Activated T-cell treated with anti-CD3 and anti-CD28 coated beads for 4 hours (primary cell): ENCODE measurements at regions not wholly inside any gene's neighbourhood (a gene's known extent, or its start where the extent isn't known, plus 50 kb on each side); places are given as distances from the start of the nearest gene placed in this dataset.
"Not testable (repeated sequence)": the region's sequence is repeated elsewhere in the genome, so short reads cannot be mapped to it uniquely, and the experiment has no call there.

Experiments
- DNase-seq: peaks from one replicate; pipeline ENCODE4 v3.0.0-alpha.2; 2020

DNA sequence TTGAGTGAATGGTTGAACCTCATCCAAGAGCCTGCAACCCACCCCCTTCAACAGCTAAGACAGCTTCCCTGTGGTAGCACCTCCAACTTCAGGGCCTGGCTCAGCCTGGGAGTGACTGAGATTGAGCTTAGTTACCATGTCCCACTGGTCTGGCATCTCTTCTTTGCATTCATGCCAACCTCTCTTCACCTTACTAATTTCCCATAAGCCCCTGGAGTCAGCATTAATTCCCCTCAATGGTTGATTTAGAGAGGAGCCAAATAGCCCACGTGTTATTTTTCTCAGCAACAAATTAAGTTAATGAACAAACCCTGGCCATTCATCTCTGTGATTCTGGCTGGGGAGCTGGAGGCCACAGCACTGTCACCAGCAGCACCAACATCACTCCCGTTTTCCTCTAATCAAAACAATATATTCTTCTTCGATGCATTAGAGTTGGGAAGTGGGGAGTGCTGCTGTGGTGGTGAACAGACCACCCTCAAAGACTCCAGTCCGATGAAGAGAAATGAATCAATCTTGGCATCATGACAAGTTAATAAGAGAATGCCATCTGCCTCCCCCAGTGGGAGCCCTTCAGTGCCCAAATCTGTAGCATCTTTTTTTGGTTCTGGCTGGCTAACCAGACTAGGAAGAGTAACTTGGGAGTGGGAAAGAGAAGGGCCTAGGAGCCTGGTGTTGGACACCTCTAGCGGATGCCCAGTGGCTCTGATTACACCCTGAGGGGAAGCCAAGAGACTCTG lies 83.2 kb upstream of the ADRA1D start:
- no peak for DNase-seq

GRCh38 chr20:4330011-4330410 lies 80.9 kb upstream of the ADRA1D start:
- no peak for DNase-seq

GRCh38 chr20:4329232-4329631 lies 80.1 kb upstream of the ADRA1D start:
- no peak for DNase-seq

GRCh38 chr20:4328541-4328940 lies 79.5 kb upstream of the ADRA1D start:
- no peak for DNase-seq

- no peak for DNase-seq
Measured at GRCh38 chr20:4327956-4328355, 78.9 kb upstream of the ADRA1D start.

DNA sequence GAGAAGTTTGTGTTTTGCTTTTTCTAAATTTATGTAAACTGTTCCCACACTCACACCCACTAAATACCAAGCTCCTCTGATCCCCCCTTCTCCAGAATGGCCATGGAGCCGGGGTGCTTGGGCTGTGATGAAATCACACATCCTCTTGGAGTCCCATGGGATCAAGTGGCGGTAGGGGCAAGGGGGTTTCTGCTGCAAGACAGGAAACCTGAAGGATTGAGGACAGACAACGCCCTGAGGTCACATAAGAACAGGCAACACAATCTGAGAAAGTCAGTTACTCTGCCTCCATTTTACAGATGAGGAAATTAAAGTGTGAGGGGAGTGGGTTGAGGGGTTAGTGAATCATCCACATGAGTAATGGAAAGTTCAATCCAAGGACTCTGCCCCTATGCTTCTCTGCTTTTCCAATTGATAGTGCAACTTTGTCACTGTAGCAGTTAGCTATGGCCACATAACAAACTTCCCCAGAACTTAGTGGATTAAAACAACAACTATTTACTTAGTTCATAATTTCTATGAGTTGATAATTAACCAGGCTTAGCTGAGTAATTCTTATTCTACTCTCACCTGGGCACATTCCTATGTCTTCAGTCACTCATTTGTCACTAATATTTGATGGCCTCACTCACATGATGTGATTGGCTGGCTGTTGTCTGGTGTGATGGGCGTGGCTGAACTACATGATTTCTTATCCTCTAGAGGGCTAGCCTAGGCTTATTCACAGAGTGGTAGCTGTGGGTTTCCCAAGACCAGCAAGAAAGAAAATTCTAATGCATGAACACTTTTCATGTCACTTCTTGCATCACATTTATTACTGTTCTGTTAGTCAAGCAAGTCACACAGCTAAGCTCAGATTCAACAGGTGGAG lies 77.3 kb upstream of the ADRA1D start:
- no peak for DNase-seq

DNA sequence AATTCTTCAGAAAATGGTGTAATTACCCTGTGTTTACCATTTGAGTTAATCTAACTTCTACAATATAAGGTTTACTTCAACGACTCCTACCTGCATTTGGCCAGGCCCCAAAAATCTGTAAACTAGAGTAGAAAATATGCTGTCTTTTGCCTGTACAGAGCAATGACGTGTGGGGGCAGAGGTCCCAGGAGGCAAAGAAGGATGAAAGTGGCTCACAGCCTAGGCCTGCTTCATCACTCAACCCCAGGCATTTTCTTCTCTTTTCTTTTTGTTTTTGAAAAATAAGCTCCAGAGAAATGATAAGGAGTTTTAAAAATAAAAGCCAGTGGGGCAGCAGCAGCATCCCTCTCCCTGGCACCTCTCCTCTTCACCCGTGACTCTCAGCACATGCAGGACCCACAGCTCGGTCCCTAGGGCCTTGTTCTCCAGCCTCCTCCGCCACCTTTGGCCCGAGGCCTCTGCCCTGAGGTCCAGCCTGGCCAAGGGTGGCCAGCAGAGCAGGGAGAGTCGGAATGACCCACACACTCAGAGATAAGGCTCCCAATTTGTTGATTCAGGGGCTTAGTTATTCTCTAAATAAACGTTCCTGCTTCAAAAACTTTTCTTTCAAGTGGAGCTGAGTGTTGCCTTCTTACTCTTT lies 76.6 kb upstream of the ADRA1D start:
- no peak for DNase-seq

DNA sequence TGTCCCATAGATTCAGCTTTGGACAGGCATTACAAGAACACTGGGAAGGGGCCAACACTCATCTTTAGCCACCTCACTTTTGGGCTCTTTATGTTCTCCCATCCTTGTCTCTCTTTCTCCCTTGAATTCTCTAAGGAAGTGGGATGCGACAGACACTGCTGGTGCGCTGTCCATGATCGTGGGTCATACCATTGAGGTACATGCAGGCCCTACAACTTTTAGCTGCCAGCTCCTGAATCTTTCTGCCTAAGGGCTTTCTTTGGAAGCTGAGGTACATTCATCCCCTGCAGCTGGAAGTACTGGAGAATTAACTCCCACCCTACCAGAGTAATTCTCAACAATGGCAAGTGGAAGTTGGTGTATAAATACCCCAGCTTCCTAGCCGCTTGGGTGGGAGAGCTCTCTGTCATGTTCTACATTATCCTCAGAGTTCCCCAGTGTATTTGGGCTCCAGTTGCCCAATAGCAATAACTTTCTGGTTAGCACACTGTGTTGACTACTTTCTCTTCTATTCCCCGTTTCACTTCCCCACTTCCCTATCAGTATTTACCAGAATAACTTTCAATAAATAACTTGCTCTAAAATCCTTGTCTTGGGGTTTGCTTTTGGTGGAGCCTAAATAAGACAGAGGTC lies 75.6 kb upstream of the ADRA1D start:
- DNase-seq = no peak

- no peak for DNase-seq
Measured at GRCh38 chr20:4322499-4322898, 73.4 kb upstream of the ADRA1D start.

GRCh38 chr20:4320291-4320690 lies 71.2 kb upstream of the ADRA1D start:
- no peak for DNase-seq

DNA sequence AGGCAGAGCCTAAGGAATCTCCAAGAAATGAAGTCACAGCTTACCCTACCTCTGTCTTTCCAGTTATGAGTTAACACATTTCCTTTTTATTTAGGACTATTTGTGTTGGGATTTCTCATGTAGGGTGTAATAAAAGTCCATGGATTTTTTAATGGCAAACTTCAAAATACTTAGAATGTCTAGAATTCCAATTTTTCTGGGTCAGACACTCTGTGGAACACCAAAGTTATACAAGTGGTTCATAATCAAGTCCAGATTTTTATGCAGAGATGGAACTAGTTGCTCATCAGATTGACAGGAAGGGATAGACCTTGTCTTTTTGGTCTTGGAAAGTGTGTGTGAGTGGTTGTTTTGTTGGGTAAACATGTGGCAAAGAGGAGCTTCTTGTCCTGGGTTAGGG lies 69.8 kb upstream of the ADRA1D start:
- no peak for DNase-seq

DNA sequence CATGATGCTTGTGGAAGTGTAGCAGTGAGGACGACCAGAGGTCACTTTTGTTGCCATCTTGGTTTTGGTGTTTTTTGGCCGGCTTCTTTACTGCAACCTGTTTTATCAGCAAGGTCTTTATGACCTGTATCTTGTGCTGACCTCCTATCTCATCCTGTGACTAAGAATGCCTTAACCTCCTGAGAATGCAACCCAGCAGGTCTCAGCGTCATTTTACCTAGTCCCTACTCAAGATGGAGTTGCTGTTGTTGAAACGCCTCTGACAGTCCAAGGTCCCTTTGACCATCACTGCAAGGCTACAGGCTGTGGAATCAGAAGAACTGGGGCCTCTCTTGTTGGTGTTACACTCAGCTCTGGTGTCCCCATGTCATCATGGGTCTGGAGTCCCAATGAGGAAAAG lies 61.5 kb upstream of the ADRA1D start:
- not testable (repeated sequence) for DNase-seq

DNA sequence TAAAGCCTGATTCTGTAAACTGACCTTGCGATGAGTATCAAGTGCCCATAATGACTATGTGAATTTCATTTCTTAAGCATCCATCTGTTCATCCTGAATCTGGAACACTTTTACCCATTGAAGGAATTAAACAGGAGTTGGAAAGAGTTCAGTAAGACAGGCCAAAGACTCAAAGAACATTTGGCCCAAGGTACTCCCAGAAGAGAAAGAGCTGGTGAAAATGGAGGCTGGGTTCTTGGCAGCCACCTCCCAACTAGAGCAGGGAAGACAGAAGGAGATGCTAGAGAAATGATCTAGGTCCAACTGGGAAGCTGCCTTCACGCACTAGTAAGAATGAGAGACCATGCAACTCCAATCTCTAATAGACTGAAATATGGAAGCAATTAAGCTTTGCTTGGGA lies 57.1 kb upstream of the ADRA1D start:
- DNase-seq = no peak

GRCh38 chr20:4305091-4305490 lies 56.0 kb upstream of the ADRA1D start:
- no peak for DNase-seq

GRCh38 chr20:4304601-4305000 lies 55.5 kb upstream of the ADRA1D start:
- DNase-seq = no peak

DNA sequence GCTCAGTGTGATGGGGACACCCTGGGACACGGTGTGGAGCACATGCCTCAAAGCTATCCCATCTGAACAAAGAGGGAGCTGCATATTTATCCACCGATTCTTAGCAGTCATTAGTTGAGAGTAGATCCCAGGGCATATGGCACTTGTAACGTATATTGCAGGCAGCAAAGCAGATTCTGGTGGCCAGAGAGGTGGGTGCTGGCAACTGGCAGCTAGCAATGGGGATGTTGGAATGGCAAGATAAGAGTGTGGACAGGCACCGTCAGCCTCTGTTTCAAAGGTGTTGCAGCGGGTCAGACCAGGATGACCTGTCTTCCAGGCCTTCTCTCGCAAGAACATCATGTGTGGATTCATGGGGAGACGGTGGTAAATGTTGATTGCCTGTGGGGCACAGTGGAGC lies 54.0 kb upstream of the ADRA1D start:
- no peak for DNase-seq

- no peak for DNase-seq
Measured at GRCh38 chr20:4300921-4301320, 51.8 kb upstream of the ADRA1D start.

DNA sequence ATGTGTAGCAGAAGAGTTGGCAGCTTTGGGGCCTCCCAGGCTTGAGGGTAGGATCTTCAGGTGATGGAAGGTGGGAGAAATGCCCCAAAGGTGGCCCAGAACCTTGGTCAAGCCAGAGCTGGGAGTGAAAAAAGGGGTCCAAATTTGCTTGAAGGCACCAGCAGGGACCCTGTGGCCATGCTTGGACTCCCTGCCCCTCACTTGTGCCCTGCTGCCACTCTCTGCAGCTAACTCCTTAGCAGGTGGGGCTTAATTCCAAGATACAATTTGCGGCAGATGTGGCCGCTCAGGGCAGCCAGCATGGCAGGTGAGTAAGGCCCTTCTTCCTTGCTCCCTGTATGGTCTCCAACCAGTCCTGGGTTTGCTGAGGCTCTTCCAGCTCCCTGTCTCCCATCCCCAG lies 51.3 kb upstream of the ADRA1D start:
- DNase-seq = no peak

DNA sequence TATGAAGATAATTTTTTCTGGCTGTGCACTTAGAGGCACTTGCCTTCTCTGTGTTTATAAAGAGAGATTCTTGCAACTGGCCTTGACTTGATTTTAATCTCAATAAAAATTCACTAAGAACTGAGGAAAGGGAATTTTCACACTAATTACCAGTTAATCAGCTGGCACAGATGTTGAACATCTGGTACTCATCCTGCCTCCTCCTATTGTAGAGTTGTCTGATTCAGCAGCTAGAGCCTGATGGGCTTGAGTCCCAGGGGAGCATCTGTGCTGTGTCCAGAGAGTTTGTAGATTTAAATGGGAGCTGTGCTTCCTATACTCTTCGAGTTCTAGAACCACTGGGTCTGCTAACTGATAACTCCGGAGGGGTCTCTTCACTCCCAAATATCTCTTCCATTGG lies 50.7 kb upstream of the ADRA1D start:
- no peak for DNase-seq

- DNase-seq = no peak
Measured at GRCh38 chr20:4299216-4299615, 50.1 kb upstream of the ADRA1D start.
